MCF 10A (cell line): ENCODE measurements at regions not wholly inside any gene's neighbourhood (a gene's known extent, or its start where the extent isn't known, plus 50 kb on each side); places are given as distances from the start of the nearest gene placed in this dataset.

Source experiments
- BruUV-seq: library from RNA; stranded (reverse); fragments of 400-500 nt; replicated peaks from 2 replicates; lab custom pipeline; 2021; lab: Mats Ljungman, UMichigan
- CTCF ChIA-PET: fragments of 300-600 bp; sonication (Branson Sonifier 250); formaldehyde crosslinking; extraction: SDS; loops from one replicate; lab custom pipeline; 2021; ENCODE audit warnings: antibody characterized with exemption, inconsistent platforms; lab: Yijun Ruan, JAX
- POLR2A ChIA-PET: fragments of 300-600, 350-650 bp; sonication (Branson Sonifier 250); formaldehyde crosslinking; extraction: SDS; loops from one replicate; lab custom pipeline; 2020; ENCODE audit warnings: antibody characterized with exemption, inconsistent platforms; lab: Yijun Ruan, JAX
- DNase-seq: peaks from one replicate; pipeline ENCODE4 v3.0.0-alpha.2; 2018; ENCODE audit not compliant: unreplicated experiment
- H3K27ac Mint-ChIP-seq: one replicate; pipeline ENCODE4 v1.8.0; 2022; ENCODE audit warnings: mild to moderate bottlenecking, low read depth, mixed read lengths; ENCODE audit not compliant: unreplicated experiment
- H3K27me3 Mint-ChIP-seq: one replicate; pipeline ENCODE4 v1.8.0; 2022; ENCODE audit warnings: mixed read lengths; ENCODE audit not compliant: insufficient read depth, unreplicated experiment
- H3K36me3 Mint-ChIP-seq: one replicate; pipeline ENCODE4 v1.8.0; 2022; ENCODE audit warnings: mild to moderate bottlenecking, moderate library complexity, mixed read lengths; ENCODE audit not compliant: insufficient read depth, unreplicated experiment
- H3K4me1 Mint-ChIP-seq: one replicate; pipeline ENCODE4 v1.8.0; 2022; ENCODE audit warnings: mixed read lengths; ENCODE audit not compliant: insufficient read depth, unreplicated experiment
- H3K4me3 Mint-ChIP-seq: one replicate; pipeline ENCODE4 v1.8.0; 2022; ENCODE audit warnings: mild to moderate bottlenecking, moderate library complexity, mixed read lengths; ENCODE audit not compliant: unreplicated experiment
- H3K9me3 Mint-ChIP-seq: one replicate; pipeline ENCODE4 v1.8.0; 2022; ENCODE audit warnings: mixed read lengths; ENCODE audit not compliant: unreplicated experiment
- intact Hi-C: fragments of 100-400 bp; cut with micrococcal nuclease; formaldehyde crosslinking; loops from 2 replicates; pipeline ENCODE4 v1.14.1; 2022
- TF ChIP-seq, protein P1 (sequence below): fragments of 200-600 bp; IDR thresholded peaks from one replicate; pipeline ENCODE4 v1.8.0; 2022; ENCODE audit warnings: antibody characterized with exemption, mild to moderate bottlenecking; ENCODE audit not compliant: unreplicated experiment

- no TSS peak for BruUV-seq
These were observed 160.5 kb downstream of the TUSC1 start for GRCh38 chr9:25517701-25518100.

GRCh38 chr9:25513509-25514033 is 164.7 kb downstream of the TUSC1 start:
- H3K9me3 Mint-ChIP-seq: peaks cover 16% of the 10 kb centered on the region
- POLR2A ChIA-PET: no interaction called here
- BruUV-seq: no TSS peak
- H3K27ac Mint-ChIP-seq: no peak overlapping the region
- H3K36me3 Mint-ChIP-seq: no peaks in the 10 kb centered on the region
- H3K27me3 Mint-ChIP-seq: no peaks in the 10 kb centered on the region
- no peaks in the 10 kb centered on the region for H3K4me1 Mint-ChIP-seq
- TF ChIP-seq, protein P1, sequence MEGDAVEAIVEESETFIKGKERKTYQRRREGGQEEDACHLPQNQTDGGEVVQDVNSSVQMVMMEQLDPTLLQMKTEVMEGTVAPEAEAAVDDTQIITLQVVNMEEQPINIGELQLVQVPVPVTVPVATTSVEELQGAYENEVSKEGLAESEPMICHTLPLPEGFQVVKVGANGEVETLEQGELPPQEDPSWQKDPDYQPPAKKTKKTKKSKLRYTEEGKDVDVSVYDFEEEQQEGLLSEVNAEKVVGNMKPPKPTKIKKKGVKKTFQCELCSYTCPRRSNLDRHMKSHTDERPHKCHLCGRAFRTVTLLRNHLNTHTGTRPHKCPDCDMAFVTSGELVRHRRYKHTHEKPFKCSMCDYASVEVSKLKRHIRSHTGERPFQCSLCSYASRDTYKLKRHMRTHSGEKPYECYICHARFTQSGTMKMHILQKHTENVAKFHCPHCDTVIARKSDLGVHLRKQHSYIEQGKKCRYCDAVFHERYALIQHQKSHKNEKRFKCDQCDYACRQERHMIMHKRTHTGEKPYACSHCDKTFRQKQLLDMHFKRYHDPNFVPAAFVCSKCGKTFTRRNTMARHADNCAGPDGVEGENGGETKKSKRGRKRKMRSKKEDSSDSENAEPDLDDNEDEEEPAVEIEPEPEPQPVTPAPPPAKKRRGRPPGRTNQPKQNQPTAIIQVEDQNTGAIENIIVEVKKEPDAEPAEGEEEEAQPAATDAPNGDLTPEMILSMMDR: no peak
- DNase-seq: peak; percentile 32
- intact Hi-C loops: no loop called here
- no peak overlapping the region for H3K4me3 Mint-ChIP-seq
- CTCF ChIA-PET: no interaction called here

More at GRCh38 chr9:25517701-25518100, 160.5 kb downstream of the TUSC1 start:
- no peak overlapping the region for H3K27ac Mint-ChIP-seq
- no peaks in the 10 kb centered on the region for H3K4me1 Mint-ChIP-seq
- H3K36me3 Mint-ChIP-seq: no peaks in the 10 kb centered on the region
- no peak for DNase-seq
- CTCF ChIA-PET: no interaction called here
- no peak overlapping the region for H3K4me3 Mint-ChIP-seq
- POLR2A ChIA-PET: no interaction called here
- H3K27me3 Mint-ChIP-seq: no peaks in the 10 kb centered on the region
- peaks cover 15% of the 10 kb centered on the region for H3K9me3 Mint-ChIP-seq
- TF ChIP-seq, protein P1: no peak
- intact Hi-C loops: no loop called here

DNA sequence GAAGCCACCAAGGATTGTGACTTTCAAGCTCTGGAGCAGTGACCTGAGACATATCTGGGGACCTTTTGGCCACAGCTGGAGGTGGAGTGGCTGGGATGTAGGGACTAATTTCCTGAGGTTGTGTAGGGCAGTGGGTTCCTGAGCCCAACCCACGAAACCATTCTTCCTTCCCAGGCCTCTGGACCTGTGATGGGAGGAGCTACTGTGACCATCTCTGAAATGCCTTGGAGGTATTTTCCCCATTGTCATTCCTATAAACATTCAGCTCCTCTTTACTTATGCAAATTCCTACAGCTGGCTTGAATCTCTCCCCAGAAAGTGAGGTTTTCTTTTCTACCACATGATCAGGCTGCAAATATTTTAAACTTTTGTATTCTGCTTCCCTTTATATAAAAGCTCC is 172.6 kb downstream of the TUSC1 start:
- intact Hi-C loops: no loop called here
- Mint-ChIP-seq H3K4me3 (no peak overlapping the region), H3K4me1 (no peaks in the 10 kb centered on the region), H3K9me3 (peaks cover 22% of the 10 kb centered on the region), H3K27me3 (no peaks in the 10 kb centered on the region), H3K27ac (no peak overlapping the region), H3K36me3 (no peaks in the 10 kb centered on the region)
- TF ChIP-seq, protein P1: no peak
- no peak for DNase-seq
- POLR2A ChIA-PET: no interaction called here
- CTCF ChIA-PET: no interaction called here
- no TSS peak for BruUV-seq

GRCh38 chr9:25481372-25481771 is 196.9 kb downstream of the TUSC1 start:
- Mint-ChIP-seq H3K9me3 (peaks cover 16% of the 10 kb centered on the region), H3K4me3 (no peak overlapping the region), H3K27ac (no peak overlapping the region), H3K36me3 (no peaks in the 10 kb centered on the region), H3K27me3 (no peaks in the 10 kb centered on the region), H3K4me1 (no peaks in the 10 kb centered on the region)
- ChIA-PET CTCF (no interaction called here), POLR2A (no interaction called here)
- BruUV-seq: no TSS peak
- intact Hi-C loops: no loop called here
- TF ChIP-seq, protein P1: no peak
- no peak for DNase-seq
